Neural crest cell (in vitro differentiated cells): ENCODE measurements at regions not wholly inside any gene's neighbourhood (a gene's known extent, or its start where the extent isn't known, plus 50 kb on each side); places are given as distances from the start of the nearest gene placed in this dataset.
A peak's percentile ranks its signal among the peaks of the same experiment; 100 is the strongest.

ENCODE experiments used
- DNase-seq: peaks from one replicate; pipeline ENCODE4 v3.0.0; 2021; ENCODE audit warnings: low read depth, mixed read lengths, low spot score
- H3K27ac Mint-ChIP-seq: one replicate; pipeline ENCODE4 v1.8.0; 2021; ENCODE audit warnings: mild to moderate bottlenecking, mixed read lengths; ENCODE audit not compliant: unreplicated experiment
- H3K27me3 Mint-ChIP-seq: 2 replicates; pipeline ENCODE4 v1.8.0; 2021; ENCODE audit warnings: low read depth, mild to moderate bottlenecking, mixed read lengths
- H3K36me3 Mint-ChIP-seq: 2 replicates; pipeline ENCODE4 v1.8.0; 2021; ENCODE audit warnings: low read depth, mild to moderate bottlenecking, mixed read lengths
- H3K4me1 Mint-ChIP-seq: 2 replicates; pipeline ENCODE4 v1.8.0; 2021; ENCODE audit warnings: mixed read lengths
- H3K4me3 Mint-ChIP-seq: one replicate; pipeline ENCODE4 v1.8.0; 2021; ENCODE audit warnings: mild to moderate bottlenecking, mixed read lengths
- H3K9me3 Mint-ChIP-seq: 2 replicates; pipeline ENCODE4 v1.8.0; 2021; ENCODE audit warnings: mixed read lengths
- TF ChIP-seq, protein P1 (sequence below): fragments of 200-600 bp; sonication (generic); conservative IDR thresholded peaks from 2 replicates; pipeline ENCODE4 v1.5.0; 2021; ENCODE audit warnings: antibody characterized with exemption, mild to moderate bottlenecking

DNA sequence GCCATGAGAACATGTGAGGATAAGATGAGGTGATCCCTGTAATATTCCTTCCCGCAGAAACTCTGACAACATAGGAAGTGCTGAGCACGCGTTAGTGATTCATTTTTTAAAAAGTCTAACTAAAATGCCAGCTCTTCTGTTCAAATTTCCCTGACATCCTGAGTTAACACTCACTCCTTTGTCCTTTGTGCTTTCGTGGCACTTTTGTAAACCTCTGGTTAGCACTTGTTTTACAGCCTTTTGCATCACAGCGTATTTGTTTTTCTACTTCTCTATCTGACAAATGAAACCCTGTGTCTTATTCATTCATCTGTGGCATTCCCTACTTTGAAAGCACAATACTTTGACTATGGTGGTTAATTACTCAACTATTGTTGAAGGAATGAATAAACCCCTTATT is 313.6 kb downstream of the NUAK1 start:
- DNase-seq = no peak
- Mint-ChIP-seq H3K4me1 (peaks cover 47% of the 10 kb centered on the region), H3K4me3 (no peak overlapping the region), H3K9me3 (peaks cover 2% of the 10 kb centered on the region), H3K36me3 (peaks cover 5% of the 10 kb centered on the region), H3K27me3 (no peaks in the 10 kb centered on the region), H3K27ac (peak overlapping the region; percentile 68)
- TF ChIP-seq, protein P1, sequence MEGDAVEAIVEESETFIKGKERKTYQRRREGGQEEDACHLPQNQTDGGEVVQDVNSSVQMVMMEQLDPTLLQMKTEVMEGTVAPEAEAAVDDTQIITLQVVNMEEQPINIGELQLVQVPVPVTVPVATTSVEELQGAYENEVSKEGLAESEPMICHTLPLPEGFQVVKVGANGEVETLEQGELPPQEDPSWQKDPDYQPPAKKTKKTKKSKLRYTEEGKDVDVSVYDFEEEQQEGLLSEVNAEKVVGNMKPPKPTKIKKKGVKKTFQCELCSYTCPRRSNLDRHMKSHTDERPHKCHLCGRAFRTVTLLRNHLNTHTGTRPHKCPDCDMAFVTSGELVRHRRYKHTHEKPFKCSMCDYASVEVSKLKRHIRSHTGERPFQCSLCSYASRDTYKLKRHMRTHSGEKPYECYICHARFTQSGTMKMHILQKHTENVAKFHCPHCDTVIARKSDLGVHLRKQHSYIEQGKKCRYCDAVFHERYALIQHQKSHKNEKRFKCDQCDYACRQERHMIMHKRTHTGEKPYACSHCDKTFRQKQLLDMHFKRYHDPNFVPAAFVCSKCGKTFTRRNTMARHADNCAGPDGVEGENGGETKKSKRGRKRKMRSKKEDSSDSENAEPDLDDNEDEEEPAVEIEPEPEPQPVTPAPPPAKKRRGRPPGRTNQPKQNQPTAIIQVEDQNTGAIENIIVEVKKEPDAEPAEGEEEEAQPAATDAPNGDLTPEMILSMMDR = no peak

GRCh38 chr12:105831372-105831771 is 307.4 kb downstream of the NUAK1 start:
- TF ChIP-seq, protein P1 = no peak
- Mint-ChIP-seq H3K9me3 (peaks cover 5% of the 10 kb centered on the region), H3K4me1 (peaks cover 8% of the 10 kb centered on the region), H3K27ac (peak overlapping the region; percentile 23), H3K36me3 (no peaks in the 10 kb centered on the region), H3K4me3 (no peak overlapping the region), H3K27me3 (no peaks in the 10 kb centered on the region)
- DNase-seq = no peak

- H3K27me3 Mint-ChIP-seq = no peaks in the 10 kb centered on the region
- peaks cover 8% of the 10 kb centered on the region for H3K4me1 Mint-ChIP-seq
- no peak overlapping the region for H3K27ac Mint-ChIP-seq
- no peak for DNase-seq
- no peaks in the 10 kb centered on the region for H3K36me3 Mint-ChIP-seq
- H3K9me3 Mint-ChIP-seq = peaks cover 5% of the 10 kb centered on the region
- no peak overlapping the region for H3K4me3 Mint-ChIP-seq
- TF ChIP-seq, protein P1 = no peak
Observed at GRCh38 chr12:105832021-105832420, 306.7 kb downstream of the NUAK1 start.

GRCh38 chr12:105832806-105833205 is 305.9 kb downstream of the NUAK1 start:
- no peak for DNase-seq
- Mint-ChIP-seq H3K27ac (no peak overlapping the region), H3K36me3 (no peaks in the 10 kb centered on the region), H3K9me3 (peaks cover 5% of the 10 kb centered on the region), H3K27me3 (no peaks in the 10 kb centered on the region), H3K4me1 (peaks cover 8% of the 10 kb centered on the region), H3K4me3 (no peak overlapping the region)
- TF ChIP-seq, protein P1 = no peak

DNA sequence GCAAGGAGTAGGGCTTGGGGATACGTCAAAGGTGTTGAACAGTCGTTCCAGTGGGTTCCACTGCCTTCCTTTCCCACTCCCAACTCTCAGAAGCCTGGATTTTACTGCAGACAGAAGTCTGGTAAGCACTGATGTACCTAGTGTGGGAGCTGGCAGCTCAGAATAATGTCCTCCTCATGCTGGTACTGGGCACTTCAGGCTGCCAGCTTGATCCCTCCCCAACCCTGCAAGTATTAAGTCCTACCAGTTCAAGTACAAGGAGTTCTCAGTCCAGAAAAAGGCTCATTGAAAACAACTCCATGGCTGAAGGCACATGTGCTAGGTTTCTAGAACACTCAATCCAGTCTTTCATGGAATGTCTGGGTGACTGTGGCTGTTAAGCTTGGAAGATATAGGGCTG is 304.3 kb downstream of the NUAK1 start:
- no peak for DNase-seq
- no peak overlapping the region for H3K27ac Mint-ChIP-seq
- TF ChIP-seq, protein P1 = no peak
- no peaks in the 10 kb centered on the region for H3K27me3 Mint-ChIP-seq
- peaks cover 5% of the 10 kb centered on the region for H3K9me3 Mint-ChIP-seq
- H3K36me3 Mint-ChIP-seq = no peaks in the 10 kb centered on the region
- H3K4me1 Mint-ChIP-seq = peaks cover 8% of the 10 kb centered on the region
- no peak overlapping the region for H3K4me3 Mint-ChIP-seq
